ENCODE measurements at regions not wholly inside any gene's neighbourhood (a gene's known extent, or its start where the extent isn't known, plus 50 kb on each side); places are given as distances from the start of the nearest gene placed in this dataset.

DNA sequence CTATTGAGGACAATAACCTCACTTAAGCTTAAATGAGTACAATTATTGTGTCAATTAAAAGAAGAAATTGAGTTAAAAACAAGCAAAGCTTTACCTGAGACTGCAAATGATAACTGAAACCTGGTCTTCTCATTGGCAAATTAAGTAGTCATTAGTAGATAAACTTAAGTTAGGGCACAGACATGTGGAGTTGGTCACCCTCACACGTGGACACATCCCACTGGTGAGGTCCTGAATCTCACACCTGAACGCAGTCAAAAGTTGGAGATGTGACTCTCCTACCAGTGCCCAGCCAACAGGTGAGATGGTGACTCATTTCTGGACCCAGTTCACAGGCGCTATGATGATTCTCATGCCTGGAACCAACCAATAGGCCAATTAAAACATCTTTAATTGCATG, 311.6 kb downstream of the FOXL1 start:
- TF ChIP-seq, protein P1, sequence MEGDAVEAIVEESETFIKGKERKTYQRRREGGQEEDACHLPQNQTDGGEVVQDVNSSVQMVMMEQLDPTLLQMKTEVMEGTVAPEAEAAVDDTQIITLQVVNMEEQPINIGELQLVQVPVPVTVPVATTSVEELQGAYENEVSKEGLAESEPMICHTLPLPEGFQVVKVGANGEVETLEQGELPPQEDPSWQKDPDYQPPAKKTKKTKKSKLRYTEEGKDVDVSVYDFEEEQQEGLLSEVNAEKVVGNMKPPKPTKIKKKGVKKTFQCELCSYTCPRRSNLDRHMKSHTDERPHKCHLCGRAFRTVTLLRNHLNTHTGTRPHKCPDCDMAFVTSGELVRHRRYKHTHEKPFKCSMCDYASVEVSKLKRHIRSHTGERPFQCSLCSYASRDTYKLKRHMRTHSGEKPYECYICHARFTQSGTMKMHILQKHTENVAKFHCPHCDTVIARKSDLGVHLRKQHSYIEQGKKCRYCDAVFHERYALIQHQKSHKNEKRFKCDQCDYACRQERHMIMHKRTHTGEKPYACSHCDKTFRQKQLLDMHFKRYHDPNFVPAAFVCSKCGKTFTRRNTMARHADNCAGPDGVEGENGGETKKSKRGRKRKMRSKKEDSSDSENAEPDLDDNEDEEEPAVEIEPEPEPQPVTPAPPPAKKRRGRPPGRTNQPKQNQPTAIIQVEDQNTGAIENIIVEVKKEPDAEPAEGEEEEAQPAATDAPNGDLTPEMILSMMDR (IDR thresholded peaks at IDR 0.05) = no peak
- TF ChIP-seq, protein P2, sequence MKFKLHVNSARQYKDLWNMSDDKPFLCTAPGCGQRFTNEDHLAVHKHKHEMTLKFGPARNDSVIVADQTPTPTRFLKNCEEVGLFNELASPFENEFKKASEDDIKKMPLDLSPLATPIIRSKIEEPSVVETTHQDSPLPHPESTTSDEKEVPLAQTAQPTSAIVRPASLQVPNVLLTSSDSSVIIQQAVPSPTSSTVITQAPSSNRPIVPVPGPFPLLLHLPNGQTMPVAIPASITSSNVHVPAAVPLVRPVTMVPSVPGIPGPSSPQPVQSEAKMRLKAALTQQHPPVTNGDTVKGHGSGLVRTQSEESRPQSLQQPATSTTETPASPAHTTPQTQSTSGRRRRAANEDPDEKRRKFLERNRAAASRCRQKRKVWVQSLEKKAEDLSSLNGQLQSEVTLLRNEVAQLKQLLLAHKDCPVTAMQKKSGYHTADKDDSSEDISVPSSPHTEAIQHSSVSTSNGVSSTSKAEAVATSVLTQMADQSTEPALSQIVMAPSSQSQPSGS (CRISPR knock-in tag; IDR thresholded peaks at IDR 0.05; ENCODE audit: borderline replicate concordance, low read depth) = no peak
- TF ChIP-seq CBFB (CRISPR knock-in tag; IDR thresholded peaks at IDR 0.05; ENCODE audit: low read depth) = no peak
- TF ChIP-seq, protein P3, sequence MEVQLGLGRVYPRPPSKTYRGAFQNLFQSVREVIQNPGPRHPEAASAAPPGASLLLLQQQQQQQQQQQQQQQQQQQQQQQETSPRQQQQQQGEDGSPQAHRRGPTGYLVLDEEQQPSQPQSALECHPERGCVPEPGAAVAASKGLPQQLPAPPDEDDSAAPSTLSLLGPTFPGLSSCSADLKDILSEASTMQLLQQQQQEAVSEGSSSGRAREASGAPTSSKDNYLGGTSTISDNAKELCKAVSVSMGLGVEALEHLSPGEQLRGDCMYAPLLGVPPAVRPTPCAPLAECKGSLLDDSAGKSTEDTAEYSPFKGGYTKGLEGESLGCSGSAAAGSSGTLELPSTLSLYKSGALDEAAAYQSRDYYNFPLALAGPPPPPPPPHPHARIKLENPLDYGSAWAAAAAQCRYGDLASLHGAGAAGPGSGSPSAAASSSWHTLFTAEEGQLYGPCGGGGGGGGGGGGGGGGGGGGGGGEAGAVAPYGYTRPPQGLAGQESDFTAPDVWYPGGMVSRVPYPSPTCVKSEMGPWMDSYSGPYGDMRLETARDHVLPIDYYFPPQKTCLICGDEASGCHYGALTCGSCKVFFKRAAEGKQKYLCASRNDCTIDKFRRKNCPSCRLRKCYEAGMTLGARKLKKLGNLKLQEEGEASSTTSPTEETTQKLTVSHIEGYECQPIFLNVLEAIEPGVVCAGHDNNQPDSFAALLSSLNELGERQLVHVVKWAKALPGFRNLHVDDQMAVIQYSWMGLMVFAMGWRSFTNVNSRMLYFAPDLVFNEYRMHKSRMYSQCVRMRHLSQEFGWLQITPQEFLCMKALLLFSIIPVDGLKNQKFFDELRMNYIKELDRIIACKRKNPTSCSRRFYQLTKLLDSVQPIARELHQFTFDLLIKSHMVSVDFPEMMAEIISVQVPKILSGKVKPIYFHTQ (CRISPR knock-in tag; IDR thresholded peaks at IDR 0.05) = no peak
